IMR-90 (cell line): ENCODE measurements at regions not wholly inside any gene's neighbourhood (a gene's known extent, or its start where the extent isn't known, plus 50 kb on each side); places are given as distances from the start of the nearest gene placed in this dataset.

Source experiments
- ATAC-seq: fragments of 200-7000 bp; cut with Tn5 transposase; 2 replicates; pipeline ENCODE4 v1.9.1; 2020; ENCODE audit warnings: low read depth, mild to moderate bottlenecking, moderate library complexity
- BruUV-seq: library from RNA; stranded (reverse); fragments of 400-500 nt; replicated peaks from 2 replicates; lab custom pipeline; 2021; lab: Mats Ljungman, UMichigan
- CTCF ChIA-PET: fragments of 300-600 bp; formaldehyde crosslinking; extraction: SDS; loops from one replicate; lab custom pipeline; 2021; ENCODE audit warnings: antibody characterized with exemption; lab: Yijun Ruan, JAX
- POLR2A ChIA-PET: fragments of 300-600 bp; sonication (Branson Sonifier 250); formaldehyde crosslinking; loops from one replicate; lab custom pipeline; 2022; ENCODE audit warnings: antibody characterized with exemption; ENCODE audit not compliant: unreplicated experiment; lab: Charles Lee
- DNase-seq: peaks from one replicate; pipeline ENCODE4 v3.0.0; 2013
- H2AFZ ChIP-seq: replicated peaks from 2 replicates; pipeline ENCODE3; 2013; ENCODE audit warnings: low read length, mild to moderate bottlenecking; ENCODE audit not compliant: poor library complexity
- H2AK5ac ChIP-seq: 2 replicates; pipeline ENCODE4 v1.6.1; 2013; ENCODE audit warnings: low read depth, low read length, inconsistent platforms
- H2AK9ac ChIP-seq: replicated peaks from 2 replicates; pipeline ENCODE3; 2013; ENCODE audit warnings: mild to moderate bottlenecking, low read depth, low read length, moderate library complexity; ENCODE audit not compliant: poor library complexity
- H2BK120ac ChIP-seq: 2 replicates; pipeline ENCODE4 v1.6.1; 2013; ENCODE audit warnings: low read depth, low read length, inconsistent platforms
- H2BK15ac ChIP-seq: 3 replicates; pipeline ENCODE4 v1.6.1; 2013; ENCODE audit warnings: low read depth, low read length, inconsistent platforms
- H2BK20ac ChIP-seq: 2 replicates; pipeline ENCODE4 v1.6.1; 2013; ENCODE audit warnings: low read depth, mild to moderate bottlenecking, inconsistent platforms, low read length, moderate library complexity
- H2BK5ac ChIP-seq: 2 replicates; pipeline ENCODE4 v1.6.1; 2013; ENCODE audit warnings: mild to moderate bottlenecking, low read depth, low read length, inconsistent platforms; ENCODE audit not compliant: poor library complexity, severe bottlenecking
- H3K14ac ChIP-seq: replicated peaks from 2 replicates; pipeline ENCODE4 v1.6.1; 2013; ENCODE audit warnings: low read depth, low read length, inconsistent platforms
- H3K18ac ChIP-seq: 2 replicates; pipeline ENCODE4 v1.6.1; 2013; ENCODE audit warnings: low read depth, low read length, control low read depth
- H3K23ac ChIP-seq: 2 replicates; pipeline ENCODE4 v1.6.1; 2013; ENCODE audit warnings: low read depth, low read length, inconsistent platforms
- H3K27ac ChIP-seq: 2 replicates; pipeline ENCODE4 v1.5.1; 2013; ENCODE audit warnings: mild to moderate bottlenecking, control low read depth, low read length; ENCODE audit not compliant: insufficient read depth
- H3K27me3 ChIP-seq: 2 replicates; pipeline ENCODE4 v1.6.1; 2013; ENCODE audit warnings: low read length; ENCODE audit not compliant: control insufficient read depth, insufficient read depth
- H3K36me3 ChIP-seq: 2 replicates; pipeline ENCODE4 v1.6.1; 2013; ENCODE audit warnings: low read length, mixed read lengths; ENCODE audit not compliant: control insufficient read depth, insufficient read depth
- H3K4ac ChIP-seq: 2 replicates; pipeline ENCODE4 v1.6.1; 2013; ENCODE audit warnings: low read depth, low read length, inconsistent platforms
- H3K4me1 ChIP-seq: 2 replicates; pipeline ENCODE4 v1.6.1; 2013; ENCODE audit warnings: low read length, mixed read lengths; ENCODE audit not compliant: control insufficient read depth, insufficient read depth
- H3K4me2 ChIP-seq: 2 replicates; pipeline ENCODE4 v1.6.1; 2013; ENCODE audit warnings: low read depth, mild to moderate bottlenecking, control low read depth, low read length, moderate library complexity
- H3K4me3 ChIP-seq: 2 replicates; pipeline ENCODE4 v1.5.1; 2013; ENCODE audit warnings: low read depth, mild to moderate bottlenecking, control low read depth, low read length, moderate library complexity; ENCODE audit not compliant: insufficient read depth
- H3K56ac ChIP-seq: 2 replicates; pipeline ENCODE4 v1.6.1; 2013; ENCODE audit warnings: low read length, inconsistent platforms; ENCODE audit not compliant: insufficient read depth; ENCODE audit errors: extremely low read depth
- H3K79me1 ChIP-seq, 2 experiments: 2 replicates each; pipeline ENCODE4 v1.6.1; 2013; ENCODE audit warnings: low read length in 2 of 2, inconsistent platforms in 1 of 2, low read depth in 1 of 2
- H3K9ac ChIP-seq: 2 replicates; pipeline ENCODE4 v1.6.1; 2013; ENCODE audit warnings: low read depth, low read length, control low read depth
- H3K9me1 ChIP-seq: 2 replicates; pipeline ENCODE4 v1.6.1; 2013; ENCODE audit warnings: low read length, inconsistent platforms; ENCODE audit not compliant: insufficient read depth
- H3K9me3 ChIP-seq: 2 replicates; pipeline ENCODE4 v1.6.1; 2013; ENCODE audit warnings: low read length; ENCODE audit not compliant: control insufficient read depth, insufficient read depth
- H4K20me1 ChIP-seq: 2 replicates; pipeline ENCODE4 v1.6.1; 2013; ENCODE audit warnings: low read length, inconsistent platforms; ENCODE audit not compliant: insufficient read depth
- H4K5ac ChIP-seq: 2 replicates; pipeline ENCODE4 v1.6.1; 2013; ENCODE audit warnings: mild to moderate bottlenecking, low read depth, low read length, control low read depth
- H4K8ac ChIP-seq, 2 experiments: 2 replicates each; pipeline ENCODE4 v1.6.1; 2013; ENCODE audit warnings: low read depth in 2 of 2, low read length in 2 of 2, control low read depth in 1 of 2, inconsistent platforms in 1 of 2
- H4K91ac ChIP-seq: 2 replicates; pipeline ENCODE4 v1.6.1; 2013; ENCODE audit warnings: low read depth, low read length, inconsistent platforms; ENCODE audit not compliant: insufficient read depth
- BHLHE40 ChIP-seq: fragments of 150-350 bp; IDR thresholded peaks from 2 replicates; pipeline ENCODE4 v1.6.1; 2016; ENCODE audit warnings: mild to moderate bottlenecking, low read depth, low read length
- CEBPB ChIP-seq: IDR thresholded peaks from 2 replicates; pipeline ENCODE4 v1.6.1; 2012; ENCODE audit warnings: low read depth, low read length, improper control_type of control experiment
- CHD1 ChIP-seq: IDR thresholded peaks from 2 replicates; pipeline ENCODE4 v1.6.1; 2012; ENCODE audit warnings: low read depth, low read length, improper control_type of control experiment
- FOS ChIP-seq: fragments of 150-350 bp; IDR thresholded peaks from 2 replicates; pipeline ENCODE4 v1.6.1; 2016; ENCODE audit warnings: low read depth, low read length
- MAFK ChIP-seq: IDR thresholded peaks from 2 replicates; pipeline ENCODE4 v1.6.1; 2012; ENCODE audit warnings: low read depth, low read length, improper control_type of control experiment
- MAZ ChIP-seq: IDR thresholded peaks from 2 replicates; pipeline ENCODE4 v1.6.1; 2012; ENCODE audit warnings: low read depth, mild to moderate bottlenecking, low read length, improper control_type of control experiment, moderate library complexity, borderline replicate concordance
- MXI1 ChIP-seq: IDR thresholded peaks from 2 replicates; pipeline ENCODE4 v1.6.1; 2012; ENCODE audit warnings: low read depth, mild to moderate bottlenecking, low read length, moderate library complexity, borderline replicate concordance
- NFE2L2 ChIP-seq: fragments of 150-350 bp; IDR thresholded peaks from 2 replicates; pipeline ENCODE4 v1.6.1; 2016; ENCODE audit warnings: low read depth, mild to moderate bottlenecking, low read length
- POLR2A ChIP-seq: IDR thresholded peaks from 2 replicates; pipeline ENCODE4 v1.6.1; 2012; ENCODE audit warnings: mild to moderate bottlenecking, low read depth, low read length
- RAD21 ChIP-seq: IDR thresholded peaks from 2 replicates; pipeline ENCODE4 v1.6.1; 2012; ENCODE audit warnings: low read length, improper control_type of control experiment
- RCOR1 ChIP-seq: IDR thresholded peaks from 2 replicates; pipeline ENCODE4 v1.6.1; 2012; ENCODE audit warnings: mild to moderate bottlenecking, low read length, improper control_type of control experiment; ENCODE audit not compliant: insufficient replicate concordance
- RFX5 ChIP-seq: IDR thresholded peaks from 2 replicates; pipeline ENCODE4 v1.8.0; 2012; ENCODE audit warnings: low read depth, mild to moderate bottlenecking, low read length, moderate library complexity
- SMC3 ChIP-seq: fragments of 150-350 bp; IDR thresholded peaks from 2 replicates; pipeline ENCODE4 v1.6.1; 2016; ENCODE audit warnings: low read depth, mild to moderate bottlenecking, antibody characterized with exemption, low read length, moderate library complexity
- WGBS, 2 experiments: methylation state at CpG; one replicate each; pipeline versions ENCODE4 v1.1.5 to v1.1.7; 2013; ENCODE audit warnings: missing lambda C conversion rate in 2 of 2; ENCODE audit not compliant: insufficient read length in 1 of 2; ENCODE audit errors: extremely low coverage in 2 of 2; 5-methylcytosine and 5-hydroxymethylcytosine counted together
- dilution Hi-C: fragments of 300-500 bp; cut with HindIII; formaldehyde crosslinking; loops from one replicate; pipeline ENCODE4 v1.14.3; 2018; ENCODE audit warnings: low sequenced_read_pairs; ENCODE audit not compliant: unreplicated experiment
- in situ Hi-C: fragments of 300-500 bp; cut with MboI; formaldehyde crosslinking; loops from 3 replicates; pipeline ENCODE4 v1.14.3; 2019; ENCODE audit warnings: low sequenced_read_pairs, inconsistent platforms, mixed read lengths
- intact Hi-C: fragments of 100-400 bp; cut with micrococcal nuclease; formaldehyde crosslinking; loops from 2 replicates; pipeline ENCODE4 v1.10.0; 2022
- TF ChIP-seq, protein P1 (sequence below): fragments of 150-350 bp; IDR thresholded peaks from 2 replicates; pipeline ENCODE4 v1.6.1; 2016; ENCODE audit warnings: low read depth, mild to moderate bottlenecking, low read length, moderate library complexity, borderline replicate concordance
- TF ChIP-seq, protein P2 (sequence below): fragments of 150-350 bp; IDR thresholded peaks from 2 replicates; pipeline ENCODE4 v1.6.1; 2017; ENCODE audit warnings: mild to moderate bottlenecking, antibody characterized with exemption, low read length, low read depth
- TF ChIP-seq, protein P3 (sequence below): conservative IDR thresholded peaks from 2 replicates; pipeline ENCODE4 v1.5.1; 2012; ENCODE audit warnings: mild to moderate bottlenecking, low read depth, low read length, improper control_type of control experiment

DNA sequence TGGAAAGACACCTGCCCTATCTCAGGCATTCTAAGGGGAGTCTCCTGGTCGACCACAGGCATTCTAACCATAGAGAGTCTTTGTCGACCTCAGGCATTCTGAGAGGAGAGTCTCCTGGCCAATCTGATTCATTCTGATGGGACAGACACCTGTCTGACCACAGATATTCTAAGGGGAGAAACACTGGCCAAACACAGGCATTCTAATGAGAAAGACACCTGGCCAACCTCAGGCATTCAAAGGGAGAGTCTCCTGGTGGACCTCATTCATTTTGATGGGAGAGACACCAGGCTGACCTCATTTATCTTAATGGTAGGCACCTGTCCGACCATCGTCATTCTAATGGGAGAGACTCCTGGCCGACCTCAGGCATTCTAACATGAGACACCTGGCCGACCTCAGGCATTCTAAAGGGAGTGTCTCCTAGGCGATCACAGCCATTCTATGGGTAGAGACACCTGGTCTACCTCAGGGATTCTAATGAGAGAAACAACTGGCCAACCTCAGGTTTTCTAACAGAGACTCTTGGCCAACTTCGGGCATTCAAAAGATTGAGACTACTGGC is 1351.5 kb downstream of the UQCRFS1 start:
- CTCF ChIA-PET = no interaction called here
- H4K5ac ChIP-seq = no peak overlapping the region

More for the DNA sequence above, 1351.5 kb downstream of the UQCRFS1 start:
- Histone ChIP-seq H3K9ac (no peak overlapping the region), H2BK20ac (no peak overlapping the region), H3K9me1 (no peaks in the 10 kb centered on the region), H4K8ac (no peak overlapping the region), H3K18ac (no peak overlapping the region), H4K91ac (no peak overlapping the region), H3K14ac (no peak overlapping the region), H3K79me1 (no peaks in the 10 kb centered on the region), H3K4ac (no peak overlapping the region), H2BK5ac (no peak overlapping the region), H2BK15ac (no peak overlapping the region), H2AK9ac (no peak overlapping the region), H3K27ac (no peak overlapping the region), H2BK120ac (no peak overlapping the region), H3K27me3 (no peaks in the 10 kb centered on the region), H3K23ac (no peak overlapping the region), H3K4me3 (no peak overlapping the region), H3K9me3 (peaks cover 29% of the 10 kb centered on the region), H3K36me3 (no peaks in the 10 kb centered on the region), H3K4me1 (no peaks in the 10 kb centered on the region), H2AFZ (no peak overlapping the region), H2AK5ac (no peak overlapping the region), H3K4me2 (no peak overlapping the region), H3K56ac (no peak overlapping the region), H4K20me1 (no peaks in the 10 kb centered on the region)
- in situ Hi-C loops = no loop called here
- POLR2A ChIA-PET = no interaction called here
- ATAC-seq (no peak), DNase-seq (no peak)
- BruUV-seq = no TSS peak
- TF ChIP-seq NFE2L2 (no peak), RCOR1 (no peak), SMC3 (no peak), BHLHE40 (no peak), MAFK (no peak), CHD1 (no peak), MAZ (no peak), RFX5 (no peak), FOS (no peak), POLR2A (no peak), MXI1 (no peak), CEBPB (no peak), RAD21 (no peak)
- TF ChIP-seq, protein P1, sequence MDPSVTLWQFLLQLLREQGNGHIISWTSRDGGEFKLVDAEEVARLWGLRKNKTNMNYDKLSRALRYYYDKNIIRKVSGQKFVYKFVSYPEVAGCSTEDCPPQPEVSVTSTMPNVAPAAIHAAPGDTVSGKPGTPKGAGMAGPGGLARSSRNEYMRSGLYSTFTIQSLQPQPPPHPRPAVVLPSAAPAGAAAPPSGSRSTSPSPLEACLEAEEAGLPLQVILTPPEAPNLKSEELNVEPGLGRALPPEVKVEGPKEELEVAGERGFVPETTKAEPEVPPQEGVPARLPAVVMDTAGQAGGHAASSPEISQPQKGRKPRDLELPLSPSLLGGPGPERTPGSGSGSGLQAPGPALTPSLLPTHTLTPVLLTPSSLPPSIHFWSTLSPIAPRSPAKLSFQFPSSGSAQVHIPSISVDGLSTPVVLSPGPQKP = no peak
- TF ChIP-seq, protein P2, sequence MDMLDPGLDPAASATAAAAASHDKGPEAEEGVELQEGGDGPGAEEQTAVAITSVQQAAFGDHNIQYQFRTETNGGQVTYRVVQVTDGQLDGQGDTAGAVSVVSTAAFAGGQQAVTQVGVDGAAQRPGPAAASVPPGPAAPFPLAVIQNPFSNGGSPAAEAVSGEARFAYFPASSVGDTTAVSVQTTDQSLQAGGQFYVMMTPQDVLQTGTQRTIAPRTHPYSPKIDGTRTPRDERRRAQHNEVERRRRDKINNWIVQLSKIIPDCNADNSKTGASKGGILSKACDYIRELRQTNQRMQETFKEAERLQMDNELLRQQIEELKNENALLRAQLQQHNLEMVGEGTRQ = no peak
- TF ChIP-seq, protein P3, sequence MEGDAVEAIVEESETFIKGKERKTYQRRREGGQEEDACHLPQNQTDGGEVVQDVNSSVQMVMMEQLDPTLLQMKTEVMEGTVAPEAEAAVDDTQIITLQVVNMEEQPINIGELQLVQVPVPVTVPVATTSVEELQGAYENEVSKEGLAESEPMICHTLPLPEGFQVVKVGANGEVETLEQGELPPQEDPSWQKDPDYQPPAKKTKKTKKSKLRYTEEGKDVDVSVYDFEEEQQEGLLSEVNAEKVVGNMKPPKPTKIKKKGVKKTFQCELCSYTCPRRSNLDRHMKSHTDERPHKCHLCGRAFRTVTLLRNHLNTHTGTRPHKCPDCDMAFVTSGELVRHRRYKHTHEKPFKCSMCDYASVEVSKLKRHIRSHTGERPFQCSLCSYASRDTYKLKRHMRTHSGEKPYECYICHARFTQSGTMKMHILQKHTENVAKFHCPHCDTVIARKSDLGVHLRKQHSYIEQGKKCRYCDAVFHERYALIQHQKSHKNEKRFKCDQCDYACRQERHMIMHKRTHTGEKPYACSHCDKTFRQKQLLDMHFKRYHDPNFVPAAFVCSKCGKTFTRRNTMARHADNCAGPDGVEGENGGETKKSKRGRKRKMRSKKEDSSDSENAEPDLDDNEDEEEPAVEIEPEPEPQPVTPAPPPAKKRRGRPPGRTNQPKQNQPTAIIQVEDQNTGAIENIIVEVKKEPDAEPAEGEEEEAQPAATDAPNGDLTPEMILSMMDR = no peak
- intact Hi-C loops = no loop called here
- whole genome bisulfite sequencing, 2 experiments = no CpG with 5 or more reads among the region's 8 CpGs
- dilution Hi-C loops = no loop called here
